Gastrocnemius medialis (tissue), 4 donors: ENCODE measurements at regions not wholly inside any gene's neighbourhood (a gene's known extent, or its start where the extent isn't known, plus 50 kb on each side); places are given as distances from the start of the nearest gene placed in this dataset.

Experiments used
- CTCF ChIP-seq, 5 experiments: fragments of 450-650 bp in 3 of 5; fragments of 200-600 bp in 2 of 5; sonication (generic) in 2 of 5; IDR thresholded peaks in 4 of 5; conservative IDR thresholded peaks in 1 of 5; 1 replicate in 4 of 5; 2 replicates in 1 of 5; pipeline ENCODE4 v1.5.1; 2016 to 2019; ENCODE audit warnings: antibody characterized with exemption in 5 of 5, mild to moderate bottlenecking in 3 of 5, moderate library complexity in 3 of 5
- POLR2A ChIP-seq, 2 donors: fragments of 450-650 bp; IDR thresholded peaks; one replicate each; pipeline ENCODE4 v1.6.1; 2017; ENCODE audit warnings: antibody characterized with exemption in 2 of 2, mild to moderate bottlenecking in 2 of 2, moderate library complexity in 2 of 2

GRCh38 chr10:128393546-128393945 lies 267.3 kb upstream of the MKI67 start:
- TF ChIP-seq CTCF (IDR thresholded peaks at IDR 0.05 in 4 of 5, conservative IDR thresholded peaks at IDR 0.05 in 1 of 5) (no peak), POLR2A (IDR thresholded peaks at IDR 0.05) (no peak)
